Uterus (tissue), 3 donors: ENCODE measurements at regions not wholly inside any gene's neighbourhood (a gene's known extent, or its start where the extent isn't known, plus 50 kb on each side); places are given as distances from the start of the nearest gene placed in this dataset.

ENCODE experiments used
- DNase-seq, 2 donors: peaks; one replicate each; pipeline ENCODE4 v3.0.0-alpha.2; 2019 to 2020
- H3K27ac ChIP-seq, 2 donors: fragments of 200-600 bp; sonication (generic); 1 replicate in 1 of 2; 2 replicates in 1 of 2; pipeline ENCODE4 v1.5.1; 2016 to 2018
- H3K27me3 ChIP-seq, 2 donors: fragments of 200-600 bp; sonication (generic); one replicate each; pipeline ENCODE4 v1.5.1; 2018 to 2019; ENCODE audit warnings: control low read depth in 1 of 2
- H3K36me3 ChIP-seq, 2 donors: fragments of 200-600 bp; sonication (generic); one replicate each; pipeline ENCODE4 v1.5.1; 2019; ENCODE audit warnings: control low read depth in 1 of 2
- H3K4me1 ChIP-seq, 2 donors: fragments of 200-600 bp; sonication (generic); one replicate each; pipeline ENCODE4 v1.5.1; 2018 to 2019; ENCODE audit warnings: control low read depth in 1 of 2
- H3K4me3 ChIP-seq, 2 donors: fragments of 200-600 bp; sonication (generic); 1 replicate in 1 of 2; 2 replicates in 1 of 2; pipeline ENCODE4 v1.5.1; 2018 to 2019; ENCODE audit warnings: mild to moderate bottlenecking in 1 of 2
- H3K9me3 ChIP-seq, 2 donors: fragments of 200-600 bp; sonication (generic); one replicate each; pipeline ENCODE4 v1.5.1; 2019; ENCODE audit warnings: control low read depth in 1 of 2
- CTCF ChIP-seq, 4 experiments: fragments of 200-600 bp in 2 of 4; fragments of 450-650 bp in 2 of 4; sonication (generic) in 2 of 4; IDR thresholded peaks; one replicate each; pipeline ENCODE4 v1.5.1; 2016 to 2019; ENCODE audit warnings: antibody characterized with exemption in 4 of 4, mild to moderate bottlenecking in 2 of 4, moderate library complexity in 1 of 4
- POLR2A ChIP-seq, 2 donors: fragments of 450-650 bp; IDR thresholded peaks; one replicate each; pipeline ENCODE4 v1.6.1; 2016; ENCODE audit warnings: antibody characterized with exemption in 2 of 2, mild to moderate bottlenecking in 1 of 2, moderate library complexity in 1 of 2
- intact Hi-C: fragments of 100-400 bp; cut with DNase I; formaldehyde crosslinking; loops from one replicate; pipeline ENCODE4 v1.15.1; 2023; ENCODE audit warnings: low total_unique reads
- donor health status: DM: yes; HTN: yes; CAD: no.

DNA sequence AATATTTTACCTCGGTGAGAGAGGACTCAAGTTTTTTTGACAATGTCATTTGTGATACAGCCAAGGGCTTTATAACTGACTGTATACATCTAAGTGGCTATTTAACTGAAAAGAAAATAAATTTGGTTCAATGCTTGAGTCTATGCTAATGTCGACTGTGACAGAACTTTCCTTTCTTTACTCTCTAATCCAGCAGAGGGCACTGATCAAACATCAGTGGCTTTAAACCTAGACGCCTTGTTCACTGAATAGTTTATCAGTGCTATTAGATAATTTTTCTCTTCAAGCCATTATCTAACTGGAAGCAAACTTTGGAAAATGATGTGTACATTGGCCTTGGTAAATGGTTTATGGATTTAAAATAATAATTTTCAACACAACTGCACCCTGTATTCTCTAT lies 285.1 kb downstream of the CHL1 start:
- TF ChIP-seq CTCF (IDR thresholded peaks at IDR 0.05) = peak in 1 of 4 experiments; percentile 35
- no peak for TF ChIP-seq POLR2A (IDR thresholded peaks at IDR 0.05)
- Histone ChIP-seq H3K27me3 (no peaks in the 10 kb centered on the region), H3K4me3 (no peak overlapping the region), H3K9me3 (peaks cover 0 to 5% of the 10 kb centered on the region in 2 donors), H3K36me3 (no peaks in the 10 kb centered on the region), H3K4me1 (no peaks in the 10 kb centered on the region), H3K27ac (no peak overlapping the region)
- DNase-seq = no peak
- intact Hi-C loops = no loop called here

GRCh38 chr3:482479-482878 lies 285.9 kb downstream of the CHL1 start:
- Histone ChIP-seq H3K27ac (no peak overlapping the region), H3K4me3 (no peak overlapping the region), H3K27me3 (no peaks in the 10 kb centered on the region), H3K4me1 (no peaks in the 10 kb centered on the region), H3K36me3 (no peaks in the 10 kb centered on the region), H3K9me3 (peaks cover 0 to 5% of the 10 kb centered on the region in 2 donors)
- TF ChIP-seq CTCF (IDR thresholded peaks at IDR 0.05) (no peak), POLR2A (IDR thresholded peaks at IDR 0.05) (no peak)
- DNase-seq = no peak
- intact Hi-C loops = no loop called here

DNA sequence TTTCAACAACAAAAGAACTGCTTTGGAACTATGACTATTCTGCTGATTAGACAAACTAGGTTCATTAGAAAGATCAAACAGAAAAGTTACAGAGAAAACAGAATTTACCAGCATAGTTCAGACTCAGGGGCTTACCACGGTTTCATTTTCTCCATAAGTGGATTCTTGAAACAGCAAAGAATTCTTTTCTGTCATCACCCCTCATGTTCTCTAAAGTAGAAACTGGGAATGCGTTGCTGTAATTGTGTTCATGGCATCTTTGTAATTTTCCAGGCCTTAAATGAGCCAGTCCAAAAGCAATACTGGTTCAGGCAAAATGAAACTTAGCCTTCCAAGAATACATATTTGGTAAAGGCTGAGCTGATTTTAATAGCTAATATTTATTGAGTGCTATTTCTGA lies 287.8 kb downstream of the CHL1 start:
- TF ChIP-seq POLR2A (IDR thresholded peaks at IDR 0.05) (no peak), CTCF (IDR thresholded peaks at IDR 0.05) (no peak)
- no peak overlapping the region for H3K4me3 ChIP-seq
- no peak overlapping the region for H3K27ac ChIP-seq

DNA sequence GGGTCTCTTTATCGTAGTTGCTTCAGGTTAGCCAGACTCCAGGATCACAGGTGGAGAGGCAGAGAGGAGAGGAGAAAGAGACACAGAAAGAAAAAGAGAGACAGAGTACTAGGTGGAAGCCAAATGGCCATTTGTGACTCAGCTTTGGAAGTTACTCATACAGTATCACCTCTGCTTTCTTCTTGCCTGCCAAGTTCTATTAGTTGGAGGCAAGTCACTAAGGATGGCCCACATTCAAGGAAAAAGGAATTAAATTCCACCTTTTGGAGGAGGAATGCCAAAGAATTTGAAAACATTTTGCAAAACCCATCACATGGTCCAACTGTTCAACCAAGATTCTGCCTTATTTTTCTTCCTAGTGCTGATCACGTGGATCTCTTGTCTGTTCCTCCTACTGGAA lies 291.1 kb downstream of the CHL1 start:
- DNase-seq = no peak
- H3K4me1 ChIP-seq = no peaks in the 10 kb centered on the region
- no peak overlapping the region for H3K27ac ChIP-seq
- intact Hi-C loops = no loop called here
- H3K36me3 ChIP-seq = no peaks in the 10 kb centered on the region
- H3K9me3 ChIP-seq = no peaks in the 10 kb centered on the region
- TF ChIP-seq POLR2A (IDR thresholded peaks at IDR 0.05) (no peak), CTCF (IDR thresholded peaks at IDR 0.05) (no peak)
- no peak overlapping the region for H3K4me3 ChIP-seq
- no peaks in the 10 kb centered on the region for H3K27me3 ChIP-seq

More for the DNA sequence above, 287.8 kb downstream of the CHL1 start:
- no peaks in the 10 kb centered on the region for H3K27me3 ChIP-seq
- no peak for DNase-seq
- intact Hi-C loops = no loop called here
- no peaks in the 10 kb centered on the region for H3K4me1 ChIP-seq
- H3K36me3 ChIP-seq = no peaks in the 10 kb centered on the region
- H3K9me3 ChIP-seq = no peaks in the 10 kb centered on the region

- Histone ChIP-seq H3K4me1 (no peaks in the 10 kb centered on the region), H3K27me3 (no peaks in the 10 kb centered on the region), H3K9me3 (no peaks in the 10 kb centered on the region), H3K36me3 (no peaks in the 10 kb centered on the region), H3K4me3 (no peak overlapping the region), H3K27ac (no peak overlapping the region)
- TF ChIP-seq CTCF (IDR thresholded peaks at IDR 0.05) (no peak), POLR2A (IDR thresholded peaks at IDR 0.05) (no peak)
- intact Hi-C loops = no loop called here
- no peak for DNase-seq
Measured at GRCh38 chr3:492586-493316, 296.2 kb downstream of the CHL1 start.
